ENCODE measurements at regions not wholly inside any gene's neighbourhood (a gene's known extent, or its start where the extent isn't known, plus 50 kb on each side); places are given as distances from the start of the nearest gene placed in this dataset.

GRCh38 chr19:32124585-32124984, 220.8 kb upstream of the ZNF507 start:
- no peak overlapping the region for H3K27ac ChIP-seq (ENCODE audit: low read depth in 1 of 2, low read length in 2 of 2)
- H3K36me3 ChIP-seq (ENCODE audit: control insufficient read depth in 4 of 4, insufficient read depth in 3 of 4, low read depth in 1 of 4, low read length in 3 of 4) = no peaks in the 10 kb centered on the region
- H3K9me3 ChIP-seq (ENCODE audit: control insufficient read depth in 4 of 4, low read length in 3 of 4) = peaks cover 0 to 6% (median 4%) of the 10 kb centered on the region in 4 donors
- H3K9ac ChIP-seq (ENCODE audit: low read depth in 1 of 2, low read length in 2 of 2) = no peak overlapping the region
- peaks cover 0 to 4% (median 1%) of the 10 kb centered on the region in 4 donors for H3K27me3 ChIP-seq (ENCODE audit: control insufficient read depth in 4 of 4, insufficient read depth in 4 of 4, low read length in 3 of 4)
- H3K4me1 ChIP-seq (ENCODE audit: control insufficient read depth in 4 of 4, insufficient read depth in 4 of 4, low read length in 3 of 4) = peaks cover 0 to 3% (median 0%) of the 10 kb centered on the region in 4 donors
- DNase-seq (ENCODE audit: low spot score) = no peak
- no peak overlapping the region for H3K4me3 ChIP-seq (ENCODE audit: low read depth in 1 of 3, low read length in 3 of 3)
- WGBS = 94% methylated on average over 10 of the region's 10 CpGs
- TF ChIP-seq RAD21 (IDR thresholded peaks at IDR 0.05) = no peak
- no peak for TF ChIP-seq GABPA (IDR thresholded peaks at IDR 0.05 in 1 of 2, conservative IDR thresholded peaks at IDR 0.05 in 1 of 2)
- no peak for TF ChIP-seq MAX (IDR thresholded peaks at IDR 0.05)
- no peak for TF ChIP-seq RXRA (IDR thresholded peaks at IDR 0.05)
- no peak for TF ChIP-seq YY1 (IDR thresholded peaks at IDR 0.05)
- TF ChIP-seq ZBTB33 (IDR thresholded peaks at IDR 0.05) = no peak

GRCh38 chr19:32129141-32129540, 216.3 kb upstream of the ZNF507 start:
- DNase-seq (ENCODE audit: low spot score) = no peak
- H3K4me3 ChIP-seq (ENCODE audit: low read depth in 1 of 3, low read length in 3 of 3) = no peak overlapping the region
- peaks cover 0 to 3% (median under 1%) of the 10 kb centered on the region in 4 donors for H3K27me3 ChIP-seq (ENCODE audit: control insufficient read depth in 4 of 4, insufficient read depth in 4 of 4, low read length in 3 of 4)
- no peak overlapping the region for H3K9ac ChIP-seq (ENCODE audit: low read depth in 1 of 2, low read length in 2 of 2)
- no peaks in the 10 kb centered on the region for H3K9me3 ChIP-seq (ENCODE audit: control insufficient read depth in 4 of 4, low read length in 3 of 4)
- no peaks in the 10 kb centered on the region for H3K36me3 ChIP-seq (ENCODE audit: control insufficient read depth in 4 of 4, insufficient read depth in 3 of 4, low read depth in 1 of 4, low read length in 3 of 4)
- no peak overlapping the region for H3K27ac ChIP-seq (ENCODE audit: low read depth in 1 of 2, low read length in 2 of 2)
- no peaks in the 10 kb centered on the region for H3K4me1 ChIP-seq (ENCODE audit: control insufficient read depth in 4 of 4, insufficient read depth in 4 of 4, low read length in 3 of 4)
- WGBS = 73% methylated on average over 10 of the region's 10 CpGs
- TF ChIP-seq JUND (IDR thresholded peaks at IDR 0.05) (no peak), FOXA2 (IDR thresholded peaks at IDR 0.05) (no peak), FOXA1 (IDR thresholded peaks at IDR 0.05) (no peak), RAD21 (IDR thresholded peaks at IDR 0.05) (no peak), RXRA (IDR thresholded peaks at IDR 0.05) (no peak), NR2F2 (IDR thresholded peaks at IDR 0.05) (no peak), REST (IDR thresholded peaks at IDR 0.05) (no peak), EGR1 (IDR thresholded peaks at IDR 0.05; ENCODE audit: low read depth in 2 of 2) (no peak), SP1 (IDR thresholded peaks at IDR 0.05) (no peak), MAX (IDR thresholded peaks at IDR 0.05) (no peak), CTCF (IDR thresholded peaks at IDR 0.05; ENCODE audit: low read depth, low read length, missing input control) (no peak), HNF4A (conservative IDR thresholded peaks at IDR 0.05) (no peak), YY1 (IDR thresholded peaks at IDR 0.05) (no peak), HNF4G (IDR thresholded peaks at IDR 0.05) (no peak)
